Esophagus squamous epithelium (tissue), 4 donors: ENCODE measurements at regions not wholly inside any gene's neighbourhood (a gene's known extent, or its start where the extent isn't known, plus 50 kb on each side); places are given as distances from the start of the nearest gene placed in this dataset.

Experiments used
- CTCF ChIP-seq, 6 experiments: fragments of 450-650 bp in 4 of 6; fragments of 200-600 bp in 2 of 6; sonication (generic) in 2 of 6; IDR thresholded peaks; one replicate each; pipeline ENCODE4 v1.5.1; 2016 to 2019; ENCODE audit warnings: antibody characterized with exemption in 6 of 6, mild to moderate bottlenecking in 4 of 6, moderate library complexity in 4 of 6
- POLR2A ChIP-seq, 4 donors: fragments of 450-650 bp; IDR thresholded peaks; one replicate each; pipeline ENCODE4 v1.6.1; 2017; ENCODE audit warnings: antibody characterized with exemption in 4 of 4, mild to moderate bottlenecking in 4 of 4, moderate library complexity in 3 of 4

- TF ChIP-seq CTCF (IDR thresholded peaks at IDR 0.05) (no peak), POLR2A (IDR thresholded peaks at IDR 0.05) (no peak)
Observed at GRCh38 chr5:81846301-81846700, 95.4 kb upstream of the SSBP2 start.
